ENCODE measurements at regions not wholly inside any gene's neighbourhood (a gene's known extent, or its start where the extent isn't known, plus 50 kb on each side); places are given as distances from the start of the nearest gene placed in this dataset.

DNA sequence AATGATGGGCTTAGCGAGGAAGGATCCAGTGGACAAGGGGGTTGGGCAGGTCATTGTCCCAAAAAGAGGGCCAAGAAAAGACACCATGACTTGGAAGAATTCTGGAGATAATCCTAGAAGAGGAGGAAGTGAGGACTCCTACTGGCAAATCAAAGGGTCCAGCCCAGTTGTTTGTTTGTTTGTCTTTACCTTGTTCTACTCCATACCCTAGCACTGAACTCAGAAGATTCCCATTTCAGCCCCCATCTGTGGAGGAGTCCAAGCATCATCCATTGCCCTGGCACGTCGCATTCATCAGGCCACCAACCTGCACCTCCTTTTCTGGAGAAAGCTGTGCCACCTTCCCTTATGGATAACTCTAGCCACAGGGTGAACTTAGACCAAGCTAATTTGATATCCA lies 326.2 kb downstream of the EN1 start:
- Histone ChIP-seq H3K4me1 (no peaks in the 10 kb centered on the region), H3K27ac (replicated peaks in 1 of 4) (no peak overlapping the region), H3K9me3 (peaks cover 0 to 31% (median 11%) of the 10 kb centered on the region in 4 donors), H3K4me3 (no peak overlapping the region), H3K36me3 (no peaks in the 10 kb centered on the region), H3K27me3 (no peaks in the 10 kb centered on the region)
- intact Hi-C loops (cut with DNase I): no loop called here
- WGBS: 85% methylated on average over 3 of the region's 3 CpGs
- TF ChIP-seq EP300 (IDR thresholded peaks at IDR 0.05) (no peak), POLR2A (IDR thresholded peaks at IDR 0.05; ENCODE audit: low read depth) (no peak), POLR2AphosphoS5 (IDR thresholded peaks at IDR 0.05) (no peak)
- TF ChIP-seq, protein P1, sequence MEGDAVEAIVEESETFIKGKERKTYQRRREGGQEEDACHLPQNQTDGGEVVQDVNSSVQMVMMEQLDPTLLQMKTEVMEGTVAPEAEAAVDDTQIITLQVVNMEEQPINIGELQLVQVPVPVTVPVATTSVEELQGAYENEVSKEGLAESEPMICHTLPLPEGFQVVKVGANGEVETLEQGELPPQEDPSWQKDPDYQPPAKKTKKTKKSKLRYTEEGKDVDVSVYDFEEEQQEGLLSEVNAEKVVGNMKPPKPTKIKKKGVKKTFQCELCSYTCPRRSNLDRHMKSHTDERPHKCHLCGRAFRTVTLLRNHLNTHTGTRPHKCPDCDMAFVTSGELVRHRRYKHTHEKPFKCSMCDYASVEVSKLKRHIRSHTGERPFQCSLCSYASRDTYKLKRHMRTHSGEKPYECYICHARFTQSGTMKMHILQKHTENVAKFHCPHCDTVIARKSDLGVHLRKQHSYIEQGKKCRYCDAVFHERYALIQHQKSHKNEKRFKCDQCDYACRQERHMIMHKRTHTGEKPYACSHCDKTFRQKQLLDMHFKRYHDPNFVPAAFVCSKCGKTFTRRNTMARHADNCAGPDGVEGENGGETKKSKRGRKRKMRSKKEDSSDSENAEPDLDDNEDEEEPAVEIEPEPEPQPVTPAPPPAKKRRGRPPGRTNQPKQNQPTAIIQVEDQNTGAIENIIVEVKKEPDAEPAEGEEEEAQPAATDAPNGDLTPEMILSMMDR (IDR thresholded peaks at IDR 0.05): no peak
- no peak for DNase-seq (ENCODE audit: extremely low spot score)

DNA sequence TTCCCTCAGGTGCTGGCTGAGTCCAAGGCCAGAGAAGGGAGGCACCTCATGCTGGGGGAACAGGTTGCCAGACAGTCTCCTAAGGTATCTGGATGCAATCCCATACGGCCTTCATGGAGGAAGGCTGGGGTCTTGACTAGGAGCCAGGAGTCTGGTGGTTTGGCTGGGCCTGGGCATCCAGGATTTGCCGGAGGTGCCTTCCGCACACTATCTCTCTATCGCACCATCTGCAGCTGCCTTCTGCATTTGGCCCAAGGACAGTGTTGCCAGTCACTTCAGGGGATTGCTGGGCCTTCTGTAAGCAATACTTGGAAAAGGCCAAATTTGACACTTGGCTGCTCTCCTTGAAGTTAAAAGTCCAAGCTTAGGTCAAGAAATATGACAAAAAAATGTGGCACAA lies 327.2 kb downstream of the EN1 start:
- intact Hi-C loops (cut with DNase I): no loop called here
- 80% methylated on average over 3 of the region's 4 CpGs for WGBS

DNA sequence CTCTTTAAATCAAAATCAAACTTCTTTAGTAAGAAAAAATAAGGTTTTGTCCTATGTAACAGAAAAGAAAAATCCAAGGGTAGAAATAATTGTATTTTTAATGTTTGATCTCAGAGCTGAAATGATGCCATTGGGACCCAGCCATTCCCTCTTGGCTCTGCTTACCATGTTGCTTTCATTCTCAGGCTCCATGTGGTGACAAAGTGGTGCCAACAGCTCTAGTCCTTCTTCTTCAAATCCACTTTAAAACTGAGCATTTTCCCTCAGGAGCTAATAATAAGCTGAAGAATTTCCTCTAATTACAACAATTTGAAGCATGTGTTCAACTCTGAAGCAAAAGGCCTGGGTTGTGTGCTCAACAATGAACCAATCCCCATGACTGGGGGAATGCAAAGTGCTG lies 327.9 kb downstream of the EN1 start:
- DNase-seq (ENCODE audit: extremely low spot score): no peak
- intact Hi-C loops (cut with DNase I): no loop called here
- H3K36me3 ChIP-seq: no peaks in the 10 kb centered on the region
- TF ChIP-seq, protein P1 (IDR thresholded peaks at IDR 0.05): no peak
- TF ChIP-seq EP300 (IDR thresholded peaks at IDR 0.05) (no peak), POLR2A (IDR thresholded peaks at IDR 0.05; ENCODE audit: low read depth) (no peak), POLR2AphosphoS5 (IDR thresholded peaks at IDR 0.05) (no peak)
- H3K4me1 ChIP-seq: no peaks in the 10 kb centered on the region
- peaks cover 0 to 31% (median 11%) of the 10 kb centered on the region in 4 donors for H3K9me3 ChIP-seq
- H3K4me3 ChIP-seq: no peak overlapping the region
- H3K27me3 ChIP-seq: no peaks in the 10 kb centered on the region
- H3K27ac ChIP-seq (replicated peaks in 1 of 4): no peak overlapping the region

More for the DNA sequence above, 327.2 kb downstream of the EN1 start:
- Histone ChIP-seq H3K27ac (replicated peaks in 1 of 4) (no peak overlapping the region), H3K27me3 (no peaks in the 10 kb centered on the region), H3K36me3 (no peaks in the 10 kb centered on the region), H3K9me3 (peaks cover 0 to 31% (median 11%) of the 10 kb centered on the region in 4 donors), H3K4me1 (no peaks in the 10 kb centered on the region), H3K4me3 (no peak overlapping the region)
- TF ChIP-seq, protein P1 (IDR thresholded peaks at IDR 0.05): no peak
- TF ChIP-seq EP300 (IDR thresholded peaks at IDR 0.05) (no peak), POLR2A (IDR thresholded peaks at IDR 0.05; ENCODE audit: low read depth) (no peak), POLR2AphosphoS5 (IDR thresholded peaks at IDR 0.05) (no peak)
- peak; percentile 70 for DNase-seq (ENCODE audit: extremely low spot score)

DNA sequence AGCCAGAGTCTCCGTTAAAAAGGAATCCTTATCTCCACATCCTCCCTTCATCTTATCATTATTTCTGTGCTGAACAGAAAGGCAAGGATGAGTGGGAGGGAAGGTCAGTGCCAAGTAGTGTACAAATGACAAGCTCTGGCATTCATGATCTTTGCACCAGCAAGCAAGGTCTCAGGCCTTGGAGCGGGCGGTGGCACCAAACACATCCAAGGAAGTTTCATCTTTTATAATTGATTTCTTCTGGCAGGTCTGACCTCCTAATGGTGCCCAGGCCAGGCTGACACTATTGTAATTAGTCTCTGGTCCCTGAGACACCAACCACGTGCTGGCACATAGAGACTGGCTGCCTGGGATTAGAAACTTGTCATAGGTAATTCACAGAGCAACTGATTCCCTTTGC lies 336.6 kb downstream of the EN1 start:
- H3K4me1 ChIP-seq: no peaks in the 10 kb centered on the region
- TF ChIP-seq POLR2A (IDR thresholded peaks at IDR 0.05; ENCODE audit: low read depth) (no peak), EP300 (IDR thresholded peaks at IDR 0.05) (no peak), POLR2AphosphoS5 (IDR thresholded peaks at IDR 0.05) (no peak)
- TF ChIP-seq, protein P1 (IDR thresholded peaks at IDR 0.05): no peak
- H3K27me3 ChIP-seq: no peaks in the 10 kb centered on the region
- H3K36me3 ChIP-seq: no peaks in the 10 kb centered on the region
- no peak overlapping the region for H3K27ac ChIP-seq (replicated peaks in 1 of 4)
- WGBS: 64% methylated on average over 4 of the region's 4 CpGs
- H3K9me3 ChIP-seq: peaks cover 0 to 3% (median 0%) of the 10 kb centered on the region in 4 donors
- H3K4me3 ChIP-seq: no peak overlapping the region
- peak; percentile 70 for DNase-seq (ENCODE audit: extremely low spot score)
- intact Hi-C loops (cut with DNase I): no loop called here

DNA sequence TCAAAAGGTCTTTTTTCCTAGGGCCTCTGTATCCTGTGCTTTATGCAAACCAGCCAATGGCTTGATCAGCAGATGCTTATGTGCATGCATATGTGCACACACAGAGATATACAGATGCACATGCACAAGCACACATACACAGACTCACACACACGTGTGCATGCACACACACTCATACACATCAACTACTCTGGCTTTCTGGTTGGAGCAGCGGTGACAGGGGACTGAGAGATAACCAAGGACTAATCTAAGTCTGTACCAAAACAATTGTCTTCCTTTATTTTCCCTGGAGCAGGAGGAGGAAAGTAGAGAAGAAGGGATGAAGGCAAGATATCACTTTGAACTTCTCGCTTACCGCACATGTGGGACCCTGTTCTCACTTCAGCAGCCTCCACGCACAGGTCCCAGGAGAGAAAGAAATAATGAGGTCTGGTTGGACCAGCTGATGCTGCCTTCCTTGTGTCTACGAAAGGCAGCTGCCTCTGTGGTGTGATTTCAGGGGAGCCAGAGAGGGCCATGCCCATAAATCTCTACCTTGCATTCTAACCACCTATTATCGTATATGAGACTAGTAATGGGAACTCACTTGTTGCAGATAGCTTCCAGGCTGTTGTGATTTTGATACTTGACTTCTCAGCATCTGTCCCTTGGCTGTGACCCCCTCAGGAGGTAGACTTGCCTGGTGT lies 338.0 kb downstream of the EN1 start:
- peaks cover 0 to 3% (median 0%) of the 10 kb centered on the region in 4 donors for H3K9me3 ChIP-seq
- H3K4me1 ChIP-seq: no peaks in the 10 kb centered on the region
- DNase-seq (ENCODE audit: extremely low spot score): peak; percentile 66
- no peak overlapping the region for H3K4me3 ChIP-seq
- H3K27me3 ChIP-seq: no peaks in the 10 kb centered on the region
- no peak overlapping the region for H3K27ac ChIP-seq (replicated peaks in 1 of 4)
- H3K36me3 ChIP-seq: no peaks in the 10 kb centered on the region
- no peak for TF ChIP-seq POLR2A (IDR thresholded peaks at IDR 0.05; ENCODE audit: low read depth)
- no peak for TF ChIP-seq POLR2AphosphoS5 (IDR thresholded peaks at IDR 0.05)
- TF ChIP-seq EP300 (IDR thresholded peaks at IDR 0.05): no peak
- TF ChIP-seq, protein P1 (IDR thresholded peaks at IDR 0.05): no peak
- intact Hi-C loops (cut with DNase I): no loop called here
- 84% methylated on average over 7 of the region's 7 CpGs for WGBS

Measured in esophagus muscularis mucosa (tissue), 4 donors.